Left ventricle myocardium inferior (tissue), 1 donor: ENCODE measurements at regions not wholly inside any gene's neighbourhood (a gene's known extent, or its start where the extent isn't known, plus 50 kb on each side); places are given as distances from the start of the nearest gene placed in this dataset.

Experiments used
- DNase-seq: peaks from one replicate; pipeline ENCODE4 v3.0.0-alpha.2; 2020
- H3K27ac ChIP-seq: fragments of 200-600 bp; replicated peaks from 2 replicates; pipeline ENCODE4 v1.8.0; 2021
- H3K27me3 ChIP-seq: fragments of 200-600 bp; 2 replicates; pipeline ENCODE4 v1.8.0; 2021; ENCODE audit warnings: low read depth
- H3K36me3 ChIP-seq: fragments of 200-600 bp; 2 replicates; pipeline ENCODE4 v1.8.0; 2021
- H3K4me1 ChIP-seq: fragments of 200-600 bp; 2 replicates; pipeline ENCODE4 v1.8.0; 2021
- H3K4me3 ChIP-seq: fragments of 200-600 bp; 2 replicates; pipeline ENCODE4 v1.8.0; 2021; ENCODE audit warnings: mild to moderate bottlenecking, moderate library complexity
- H3K9me3 ChIP-seq: fragments of 200-600 bp; replicated peaks from 2 replicates; pipeline ENCODE4 v1.8.0; 2021
- intact Hi-C: fragments of 100-400 bp; cut with micrococcal nuclease; formaldehyde crosslinking; loops from one replicate; pipeline ENCODE4 v1.11.0; 2022
- TF ChIP-seq, protein P1 (sequence below): fragments of 200-600 bp; IDR thresholded peaks from 2 replicates; pipeline ENCODE4 v1.8.0; 2021; ENCODE audit warnings: antibody characterized with exemption, mild to moderate bottlenecking, borderline replicate concordance
- donor health status: DM: no; HTN: yes; CAD: no; lungs with severe emphysema.

DNA sequence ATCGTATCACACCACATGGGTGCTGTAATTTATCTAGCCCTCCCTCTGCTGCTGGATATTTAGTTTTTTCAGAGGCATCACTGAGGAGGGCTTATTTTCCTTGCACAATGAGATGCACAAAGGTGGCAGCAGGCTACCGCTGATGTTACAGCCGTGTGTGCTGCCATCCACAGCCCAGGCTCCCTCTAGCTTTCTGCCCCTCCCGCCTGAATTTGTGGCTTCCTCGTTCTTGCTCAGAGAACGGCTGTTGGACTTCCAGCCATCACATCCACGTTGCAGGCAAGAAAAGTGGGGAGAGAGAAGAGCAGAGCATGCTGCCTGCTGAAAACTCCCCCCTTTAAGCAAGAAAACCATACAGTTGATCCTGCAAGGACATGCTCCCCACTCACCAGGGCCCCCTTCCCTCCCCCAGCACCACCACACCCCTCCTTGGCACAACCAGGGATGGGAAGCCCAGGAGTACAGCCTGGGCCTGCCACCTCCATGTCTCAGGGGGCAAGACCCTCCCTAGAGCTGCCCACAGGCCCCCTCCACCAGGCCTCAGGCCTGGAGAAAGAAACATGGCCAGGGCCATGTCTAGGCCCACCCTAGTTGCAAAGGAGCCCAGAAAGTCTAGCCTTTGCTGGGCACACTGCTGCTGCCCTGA, 102.6 kb downstream of the MRPL14 start:
- DNase-seq, result no peak
- Histone ChIP-seq H3K27me3 (no peaks in the 10 kb centered on the region), H3K36me3 (no peaks in the 10 kb centered on the region), H3K27ac (no peak overlapping the region), H3K4me1 (peaks cover 12% of the 10 kb centered on the region), H3K9me3 (no peaks in the 10 kb centered on the region), H3K4me3 (no peak overlapping the region)
- intact Hi-C loops, result no loop called here
- TF ChIP-seq, protein P1, sequence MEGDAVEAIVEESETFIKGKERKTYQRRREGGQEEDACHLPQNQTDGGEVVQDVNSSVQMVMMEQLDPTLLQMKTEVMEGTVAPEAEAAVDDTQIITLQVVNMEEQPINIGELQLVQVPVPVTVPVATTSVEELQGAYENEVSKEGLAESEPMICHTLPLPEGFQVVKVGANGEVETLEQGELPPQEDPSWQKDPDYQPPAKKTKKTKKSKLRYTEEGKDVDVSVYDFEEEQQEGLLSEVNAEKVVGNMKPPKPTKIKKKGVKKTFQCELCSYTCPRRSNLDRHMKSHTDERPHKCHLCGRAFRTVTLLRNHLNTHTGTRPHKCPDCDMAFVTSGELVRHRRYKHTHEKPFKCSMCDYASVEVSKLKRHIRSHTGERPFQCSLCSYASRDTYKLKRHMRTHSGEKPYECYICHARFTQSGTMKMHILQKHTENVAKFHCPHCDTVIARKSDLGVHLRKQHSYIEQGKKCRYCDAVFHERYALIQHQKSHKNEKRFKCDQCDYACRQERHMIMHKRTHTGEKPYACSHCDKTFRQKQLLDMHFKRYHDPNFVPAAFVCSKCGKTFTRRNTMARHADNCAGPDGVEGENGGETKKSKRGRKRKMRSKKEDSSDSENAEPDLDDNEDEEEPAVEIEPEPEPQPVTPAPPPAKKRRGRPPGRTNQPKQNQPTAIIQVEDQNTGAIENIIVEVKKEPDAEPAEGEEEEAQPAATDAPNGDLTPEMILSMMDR, result no peak

DNA sequence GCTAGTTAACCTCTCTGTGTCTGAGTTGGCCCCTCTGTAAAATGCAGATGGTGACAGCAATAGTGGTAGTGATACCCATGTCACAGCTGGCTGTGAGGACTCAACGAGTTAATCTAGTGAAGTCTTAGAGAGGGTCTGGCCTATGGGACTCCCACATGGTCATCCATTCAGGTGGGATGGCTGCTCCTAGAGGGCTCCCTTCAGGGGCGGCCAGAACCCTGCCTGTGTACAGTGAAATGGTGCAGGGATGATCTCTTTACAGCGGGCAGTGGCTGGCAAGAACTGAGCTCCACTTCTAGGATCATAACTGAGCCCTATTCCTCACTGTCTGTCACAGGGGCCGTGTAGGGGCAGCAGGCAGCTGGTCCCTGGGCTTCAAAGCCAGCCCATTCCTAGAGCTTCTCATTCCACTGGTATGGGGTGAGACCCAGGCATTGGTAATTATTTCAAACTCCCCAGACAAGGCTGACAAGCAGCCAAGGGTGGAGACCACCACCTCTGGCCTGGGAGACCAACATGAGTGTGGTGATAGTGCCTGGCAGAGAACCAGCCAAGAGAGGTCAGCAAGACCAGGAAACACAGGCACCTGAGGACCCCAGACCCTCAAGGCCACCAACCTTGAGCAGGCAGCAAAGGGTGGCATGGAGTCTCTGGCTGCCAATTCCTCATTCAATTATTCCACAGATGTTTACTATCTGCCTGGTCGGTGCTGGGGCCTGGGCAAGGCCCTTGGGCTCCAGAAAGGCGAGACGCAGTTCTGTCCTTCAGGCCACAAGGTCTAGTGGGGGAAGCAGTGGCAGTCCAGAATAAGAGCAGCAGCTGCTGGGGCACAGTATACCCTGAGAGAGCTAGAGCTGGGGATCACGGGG, 103.4 kb downstream of the MRPL14 start:
- H3K4me1 ChIP-seq, result peaks cover 12% of the 10 kb centered on the region
- H3K27ac ChIP-seq, result no peak overlapping the region
- no peaks in the 10 kb centered on the region for H3K36me3 ChIP-seq
- H3K9me3 ChIP-seq, result no peaks in the 10 kb centered on the region
- TF ChIP-seq, protein P1, result no peak
- intact Hi-C loops, result no loop called here
- no peak for DNase-seq
- no peak overlapping the region for H3K4me3 ChIP-seq
- H3K27me3 ChIP-seq, result no peaks in the 10 kb centered on the region

DNA sequence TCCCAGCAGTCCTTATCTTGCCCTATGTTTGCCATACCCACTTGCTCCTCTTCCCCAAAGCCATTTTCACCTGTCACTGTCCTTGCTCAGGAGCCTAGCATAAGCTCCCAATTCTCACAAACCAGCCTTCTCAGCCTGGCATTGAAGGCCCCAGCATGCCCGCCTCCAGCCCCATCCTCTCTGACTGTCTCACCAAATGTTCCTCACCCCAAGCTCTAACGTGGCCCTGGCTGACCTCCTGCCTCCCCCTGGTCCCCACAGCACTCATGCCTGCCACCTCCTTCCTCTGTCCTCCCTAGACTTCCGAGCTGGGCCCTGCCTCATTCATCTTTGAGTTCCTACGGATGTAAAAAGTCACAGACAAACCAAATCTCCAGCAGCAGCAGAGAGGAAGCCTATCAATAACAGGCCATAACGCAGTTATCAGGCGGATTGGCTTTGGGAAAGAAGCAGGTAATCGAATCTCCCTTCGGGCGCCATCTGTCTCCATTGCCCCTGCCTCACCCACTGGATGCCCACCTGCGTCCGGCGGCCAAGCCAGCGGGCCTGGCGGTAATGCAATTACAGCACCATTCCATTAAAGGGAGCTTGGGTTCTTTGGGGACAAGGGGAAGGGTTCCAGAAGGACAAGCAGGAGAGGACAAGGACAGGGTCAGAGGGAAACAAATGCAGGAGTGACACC, 104.4 kb downstream of the MRPL14 start:
- H3K4me1 ChIP-seq, result peaks cover 12% of the 10 kb centered on the region
- H3K27me3 ChIP-seq, result no peaks in the 10 kb centered on the region
- TF ChIP-seq, protein P1, result no peak
- no peaks in the 10 kb centered on the region for H3K36me3 ChIP-seq
- intact Hi-C loops, result no loop called here
- no peaks in the 10 kb centered on the region for H3K9me3 ChIP-seq
- DNase-seq, result no peak
- H3K27ac ChIP-seq, result no peak overlapping the region
- no peak overlapping the region for H3K4me3 ChIP-seq

DNA sequence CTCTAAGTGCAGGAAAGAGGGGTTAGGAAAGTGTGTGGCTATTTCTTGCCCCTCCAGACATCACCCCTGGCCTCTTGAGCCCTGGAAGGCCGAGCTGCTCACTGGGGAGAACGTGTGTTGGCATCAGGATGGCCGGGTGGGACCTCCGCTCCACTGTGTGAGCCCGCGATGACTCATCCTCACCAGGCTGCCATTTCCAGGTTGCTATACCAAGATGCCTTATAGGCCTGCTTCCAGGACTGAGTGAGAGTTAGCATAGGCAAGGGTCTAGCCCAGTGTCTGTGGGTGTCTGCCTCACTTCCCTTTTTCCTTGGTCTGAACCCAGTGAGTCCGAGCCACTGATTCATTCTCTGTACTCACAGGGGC, 105.0 kb downstream of the MRPL14 start:
- no peak overlapping the region for H3K4me3 ChIP-seq
- no peak overlapping the region for H3K27ac ChIP-seq
- peaks cover 12% of the 10 kb centered on the region for H3K4me1 ChIP-seq
- no peaks in the 10 kb centered on the region for H3K36me3 ChIP-seq
- TF ChIP-seq, protein P1, result no peak
- no peaks in the 10 kb centered on the region for H3K9me3 ChIP-seq
- no peak for DNase-seq
- intact Hi-C loops, result no loop called here
- no peaks in the 10 kb centered on the region for H3K27me3 ChIP-seq

DNA sequence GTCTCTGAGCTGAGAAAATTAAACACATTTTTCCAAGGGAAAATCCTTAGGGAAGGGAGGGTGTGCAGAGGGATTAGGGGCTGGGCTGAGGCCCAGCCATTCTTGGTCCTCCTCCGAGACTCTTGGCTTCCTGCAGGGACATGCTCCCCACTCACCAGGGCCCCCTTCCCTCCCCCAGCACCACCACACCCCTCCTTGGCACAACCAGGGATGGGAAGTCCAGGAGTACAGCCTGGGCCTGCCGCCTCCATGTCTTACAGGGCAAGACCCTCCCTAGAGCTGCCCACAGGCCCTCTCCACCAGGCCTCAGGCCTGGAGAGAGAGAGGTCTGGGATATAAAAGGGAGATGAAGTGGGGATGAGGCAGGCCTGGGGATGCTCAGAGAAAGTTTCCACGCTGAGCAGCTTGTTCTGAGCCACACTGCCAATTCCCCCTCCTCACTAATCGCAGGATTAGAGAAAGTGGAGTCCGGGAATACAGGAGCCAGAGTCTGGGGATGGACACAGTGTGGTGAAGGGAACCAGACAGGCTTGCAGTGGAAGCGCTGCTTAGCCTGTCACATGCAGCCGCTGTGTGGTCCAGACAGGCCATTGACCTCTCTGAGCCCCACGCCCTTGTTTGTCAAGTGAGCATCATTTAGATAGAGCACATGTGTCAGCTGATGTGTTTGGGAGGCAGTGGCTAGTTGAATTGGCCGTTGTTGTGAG, 105.5 kb downstream of the MRPL14 start:
- Histone ChIP-seq H3K27me3 (no peaks in the 10 kb centered on the region), H3K9me3 (no peaks in the 10 kb centered on the region), H3K4me1 (peaks cover 12% of the 10 kb centered on the region), H3K4me3 (no peak overlapping the region), H3K36me3 (no peaks in the 10 kb centered on the region), H3K27ac (no peak overlapping the region)
- TF ChIP-seq, protein P1, result no peak
- intact Hi-C loops, result no loop called here
- no peak for DNase-seq
